Hepatocyte (in vitro differentiated cells): ENCODE measurements at regions not wholly inside any gene's neighbourhood (a gene's known extent, or its start where the extent isn't known, plus 50 kb on each side); places are given as distances from the start of the nearest gene placed in this dataset.

Source experiments
- DNase-seq: peaks from one replicate; pipeline ENCODE4 v3.0.0-alpha.2; 2016; ENCODE audit warnings: low spot score
- H2AFZ ChIP-seq: fragments of 200-600 bp; sonication (generic); 2 replicates; pipeline ENCODE4 v1.6.0; 2016; ENCODE audit warnings: antibody characterized with exemption, mild to moderate bottlenecking
- H3K27ac ChIP-seq: fragments of 200-600 bp; sonication (generic); 2 replicates; pipeline ENCODE4 v1.5.1; 2016; ENCODE audit warnings: mild to moderate bottlenecking
- H3K27me3 ChIP-seq: fragments of 200-600 bp; sonication (generic); 2 replicates; pipeline ENCODE4 v1.6.1; 2016
- H3K36me3 ChIP-seq: fragments of 200-600 bp; sonication (generic); replicated peaks from 2 replicates; pipeline ENCODE4 v1.5.1; 2016; ENCODE audit warnings: low read depth; ENCODE audit not compliant: insufficient read depth
- H3K4me1 ChIP-seq: fragments of 200-600 bp; sonication (generic); 2 replicates; pipeline ENCODE4 v1.5.1; 2016; ENCODE audit warnings: mild to moderate bottlenecking, moderate library complexity; ENCODE audit not compliant: insufficient read depth
- H3K4me2 ChIP-seq: fragments of 200-600 bp; sonication (generic); 2 replicates; pipeline ENCODE4 v1.6.0; 2016
- H3K4me3 ChIP-seq: fragments of 200-600 bp; sonication (generic); 2 replicates; pipeline ENCODE4 v1.5.1; 2016; ENCODE audit warnings: mild to moderate bottlenecking
- H3K79me2 ChIP-seq: fragments of 200-600 bp; sonication (generic); 2 replicates; pipeline ENCODE4 v1.6.0; 2017; ENCODE audit warnings: mild to moderate bottlenecking
- H3K9me2 ChIP-seq: fragments of 200-600 bp; sonication (generic); replicated peaks from 2 replicates; pipeline ENCODE4 v1.6.0; 2017; ENCODE audit warnings: mild to moderate bottlenecking; ENCODE audit not compliant: insufficient read depth
- H3K9me3 ChIP-seq: fragments of 200-600 bp; sonication (generic); 2 replicates; pipeline ENCODE4 v1.5.1; 2016; ENCODE audit warnings: low read depth, mild to moderate bottlenecking
- H4K20me1 ChIP-seq: fragments of 200-600 bp; sonication (generic); 2 replicates; pipeline ENCODE4 v1.6.0; 2016; ENCODE audit warnings: mild to moderate bottlenecking; ENCODE audit not compliant: insufficient read depth, poor library complexity, severe bottlenecking
- CTCF ChIP-seq: fragments of 200-600 bp; sonication (generic); IDR thresholded peaks from 2 replicates; pipeline ENCODE4 v1.5.1; 2016; ENCODE audit warnings: antibody characterized with exemption, mild to moderate bottlenecking; ENCODE audit not compliant: poor library complexity
- EZH2 ChIP-seq: fragments of 200-600 bp; sonication (generic); IDR thresholded peaks from 2 replicates; pipeline ENCODE4 v1.6.1; 2016; ENCODE audit warnings: antibody characterized with exemption, mild to moderate bottlenecking, borderline replicate concordance
- EZH2phosphoT487 ChIP-seq: fragments of 200-600 bp; sonication (generic); IDR thresholded peaks from one replicate; pipeline ENCODE4 v1.6.1; 2018; ENCODE audit warnings: antibody characterized with exemption, mild to moderate bottlenecking, low read depth, moderate library complexity; ENCODE audit not compliant: unreplicated experiment, severe bottlenecking
- WGBS: methylation state at CpG from one replicate; pipeline ENCODE4 v1.1.6; 2016; ENCODE audit warnings: low lambda C conversion rate; ENCODE audit errors: missing lambda C conversion rate; 5-methylcytosine and 5-hydroxymethylcytosine counted together

GRCh38 chr4:175033162-175033561 lies 115.0 kb downstream of the ADAM29 start:
- no peaks in the 10 kb centered on the region for H3K36me3 ChIP-seq
- H3K9me3 ChIP-seq: no peaks in the 10 kb centered on the region
- H3K27me3 ChIP-seq: no peaks in the 10 kb centered on the region
- no peak overlapping the region for H2AFZ ChIP-seq
- H3K4me1 ChIP-seq: no peaks in the 10 kb centered on the region
- no peak for TF ChIP-seq CTCF
- no peak for TF ChIP-seq EZH2phosphoT487
- TF ChIP-seq EZH2: no peak
- H4K20me1 ChIP-seq: no peaks in the 10 kb centered on the region
- no peak overlapping the region for H3K27ac ChIP-seq
- no peak overlapping the region for H3K4me2 ChIP-seq
- H3K79me2 ChIP-seq: no peaks in the 10 kb centered on the region
- DNase-seq: no peak
- no peaks in the 10 kb centered on the region for H3K9me2 ChIP-seq
- no peak overlapping the region for H3K4me3 ChIP-seq
- 93% methylated on average over 1 of the region's 1 CpG for WGBS

- H3K4me1 ChIP-seq: no peaks in the 10 kb centered on the region
- H3K4me3 ChIP-seq: no peak overlapping the region
- H3K27ac ChIP-seq: no peak overlapping the region
- H3K4me2 ChIP-seq: no peak overlapping the region
- 24% methylated on average over 1 of the region's 1 CpG for WGBS
- no peaks in the 10 kb centered on the region for H3K9me3 ChIP-seq
- no peaks in the 10 kb centered on the region for H3K27me3 ChIP-seq
- H2AFZ ChIP-seq: no peak overlapping the region
- DNase-seq: no peak
- no peak for TF ChIP-seq CTCF
- no peak for TF ChIP-seq EZH2phosphoT487
- TF ChIP-seq EZH2: no peak
- H4K20me1 ChIP-seq: no peaks in the 10 kb centered on the region
- H3K79me2 ChIP-seq: no peaks in the 10 kb centered on the region
- H3K9me2 ChIP-seq: no peaks in the 10 kb centered on the region
- H3K36me3 ChIP-seq: no peaks in the 10 kb centered on the region
Measured at GRCh38 chr4:175034007-175034406, 115.8 kb downstream of the ADAM29 start.

DNA sequence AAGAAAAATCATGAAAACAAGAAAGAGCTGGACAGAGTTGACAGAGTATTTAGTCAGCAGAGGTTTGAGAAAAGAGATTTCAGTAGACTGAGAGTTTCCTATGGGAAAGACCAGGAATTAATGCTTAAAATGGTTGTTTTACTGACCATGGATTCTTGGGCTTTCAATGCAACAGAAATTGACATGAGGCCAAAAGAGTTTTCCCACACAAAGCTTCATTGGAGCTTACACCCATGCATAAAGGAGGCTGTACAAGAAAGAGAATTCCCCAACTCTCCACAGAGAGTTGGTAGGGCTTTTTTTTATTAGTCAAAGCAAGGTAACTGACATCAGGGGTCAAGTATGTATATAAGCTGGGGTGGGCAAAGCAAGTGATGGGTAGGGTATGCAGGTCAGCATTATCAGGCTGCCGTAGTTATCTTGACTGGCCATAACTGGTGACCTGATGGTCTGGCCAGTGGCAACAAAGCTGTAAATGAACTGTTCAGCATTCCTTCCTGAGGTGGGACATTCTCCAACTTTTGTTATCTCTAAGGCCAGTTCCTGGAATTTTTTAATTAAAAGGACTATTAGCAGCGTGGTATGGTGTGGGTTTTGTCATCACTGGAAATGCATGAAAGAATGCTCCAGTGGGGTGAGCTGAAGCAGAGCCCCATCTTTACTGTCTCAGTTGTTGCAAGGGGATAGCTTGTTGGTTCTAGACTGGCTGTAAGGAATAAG lies 117.0 kb downstream of the ADAM29 start:
- no peaks in the 10 kb centered on the region for H3K9me3 ChIP-seq
- no peaks in the 10 kb centered on the region for H4K20me1 ChIP-seq
- H3K9me2 ChIP-seq: no peaks in the 10 kb centered on the region
- H3K4me1 ChIP-seq: no peaks in the 10 kb centered on the region
- no peak for DNase-seq
- WGBS: 47% methylated on average over 2 of the region's 2 CpGs
- no peaks in the 10 kb centered on the region for H3K79me2 ChIP-seq
- TF ChIP-seq CTCF (no peak), EZH2 (no peak), EZH2phosphoT487 (no peak)
- H3K27ac ChIP-seq: no peak overlapping the region
- H3K4me2 ChIP-seq: no peak overlapping the region
- no peak overlapping the region for H3K4me3 ChIP-seq
- H3K27me3 ChIP-seq: no peaks in the 10 kb centered on the region
- H3K36me3 ChIP-seq: no peaks in the 10 kb centered on the region
- H2AFZ ChIP-seq: no peak overlapping the region
